Astrocyte of the spinal cord (primary cell): ENCODE measurements at regions not wholly inside any gene's neighbourhood (a gene's known extent, or its start where the extent isn't known, plus 50 kb on each side); places are given as distances from the start of the nearest gene placed in this dataset.

Experiments
- DNase-seq: peaks from one replicate; pipeline ENCODE4 v3.0.0; 2011; ENCODE audit warnings: low read depth, low spot score
- H3K4me3 ChIP-seq: 2 replicates; pipeline ENCODE4 v1.5.1; 2011; ENCODE audit warnings: low read depth, mild to moderate bottlenecking, low read length, moderate library complexity
- in situ Hi-C: cut with HindIII; loops from 2 replicates; pipeline ENCODE4 v1.10.0; 2017; ENCODE audit warnings: low sequenced_read_pairs
- TF ChIP-seq, protein P1 (sequence below): IDR thresholded peaks from 2 replicates; pipeline ENCODE4 v1.5.1; 2012; ENCODE audit warnings: low read depth, mild to moderate bottlenecking, low read length, inconsistent platforms

DNA sequence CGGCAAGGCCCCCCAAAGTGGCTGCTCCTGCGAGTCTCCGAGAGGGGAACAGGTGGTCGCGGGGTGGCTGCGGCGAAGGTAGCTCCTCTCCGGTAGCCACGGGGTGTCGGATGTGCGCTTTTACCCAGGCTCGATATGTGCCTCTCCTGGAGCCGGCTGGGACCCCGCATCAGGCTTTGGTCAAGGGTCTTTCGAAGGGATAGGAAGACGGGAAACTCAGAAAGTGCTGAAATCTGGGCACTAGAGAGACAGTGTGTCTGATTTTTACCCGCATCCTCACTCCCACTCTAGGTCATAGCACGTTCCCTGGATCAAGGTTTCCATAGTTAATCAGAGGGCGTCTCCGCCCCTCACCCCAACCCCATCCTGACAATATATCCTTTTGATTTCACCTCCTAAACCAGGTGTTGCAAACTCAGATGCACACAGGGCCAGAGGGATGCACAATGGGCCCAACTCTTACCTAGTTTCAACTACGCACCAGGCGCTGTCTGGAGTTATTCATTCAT is 156.9 kb downstream of the PTPN11 start:
- TF ChIP-seq, protein P1, sequence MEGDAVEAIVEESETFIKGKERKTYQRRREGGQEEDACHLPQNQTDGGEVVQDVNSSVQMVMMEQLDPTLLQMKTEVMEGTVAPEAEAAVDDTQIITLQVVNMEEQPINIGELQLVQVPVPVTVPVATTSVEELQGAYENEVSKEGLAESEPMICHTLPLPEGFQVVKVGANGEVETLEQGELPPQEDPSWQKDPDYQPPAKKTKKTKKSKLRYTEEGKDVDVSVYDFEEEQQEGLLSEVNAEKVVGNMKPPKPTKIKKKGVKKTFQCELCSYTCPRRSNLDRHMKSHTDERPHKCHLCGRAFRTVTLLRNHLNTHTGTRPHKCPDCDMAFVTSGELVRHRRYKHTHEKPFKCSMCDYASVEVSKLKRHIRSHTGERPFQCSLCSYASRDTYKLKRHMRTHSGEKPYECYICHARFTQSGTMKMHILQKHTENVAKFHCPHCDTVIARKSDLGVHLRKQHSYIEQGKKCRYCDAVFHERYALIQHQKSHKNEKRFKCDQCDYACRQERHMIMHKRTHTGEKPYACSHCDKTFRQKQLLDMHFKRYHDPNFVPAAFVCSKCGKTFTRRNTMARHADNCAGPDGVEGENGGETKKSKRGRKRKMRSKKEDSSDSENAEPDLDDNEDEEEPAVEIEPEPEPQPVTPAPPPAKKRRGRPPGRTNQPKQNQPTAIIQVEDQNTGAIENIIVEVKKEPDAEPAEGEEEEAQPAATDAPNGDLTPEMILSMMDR, result no peak
- no peak overlapping the region for H3K4me3 ChIP-seq
- no peak for DNase-seq
- in situ Hi-C loops, result no loop called here

DNA sequence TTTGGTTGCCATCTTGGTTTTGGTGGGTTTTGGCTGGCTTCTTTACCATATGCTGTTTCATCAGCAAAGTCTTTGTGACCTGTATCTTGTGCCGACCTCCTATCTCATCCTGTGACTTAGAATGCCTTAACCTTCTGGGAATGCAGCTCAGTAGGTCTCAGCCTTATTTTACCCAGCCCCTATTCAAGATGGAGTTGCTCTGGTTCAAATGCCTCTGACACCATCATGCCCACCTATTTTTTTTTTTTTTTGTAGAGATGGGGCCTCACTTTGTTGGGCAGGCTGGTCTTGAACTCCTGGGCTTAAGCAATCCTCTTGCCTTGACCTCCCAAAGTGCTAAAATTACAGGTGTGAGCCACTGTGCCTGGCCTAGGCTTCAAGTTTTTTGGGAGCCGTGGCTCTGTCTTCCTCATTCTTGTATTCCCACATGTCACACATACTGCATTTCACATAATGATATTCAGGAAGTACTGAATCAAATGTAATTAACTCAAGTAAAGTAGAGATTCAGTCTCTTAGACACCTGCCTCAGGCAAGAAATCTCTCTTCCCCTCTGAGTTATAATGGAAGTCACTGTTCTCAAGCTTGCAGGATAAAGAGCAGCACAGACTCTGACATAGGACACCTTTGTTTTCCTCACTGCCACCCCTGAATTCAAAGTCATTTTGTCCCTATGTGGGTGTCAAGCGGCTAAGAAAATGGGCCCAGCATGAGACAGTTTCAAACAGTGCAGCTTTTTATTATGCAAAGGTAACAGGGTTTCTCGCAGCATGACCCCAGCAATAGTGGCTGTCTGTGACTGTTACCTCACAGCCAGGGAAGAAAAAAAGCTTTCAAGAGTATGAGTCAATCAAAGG is 159.0 kb downstream of the PTPN11 start:
- H3K4me3 ChIP-seq, result no peak overlapping the region
- no peak for DNase-seq
- TF ChIP-seq, protein P1, result no peak
- in situ Hi-C loops, result no loop called here

DNA sequence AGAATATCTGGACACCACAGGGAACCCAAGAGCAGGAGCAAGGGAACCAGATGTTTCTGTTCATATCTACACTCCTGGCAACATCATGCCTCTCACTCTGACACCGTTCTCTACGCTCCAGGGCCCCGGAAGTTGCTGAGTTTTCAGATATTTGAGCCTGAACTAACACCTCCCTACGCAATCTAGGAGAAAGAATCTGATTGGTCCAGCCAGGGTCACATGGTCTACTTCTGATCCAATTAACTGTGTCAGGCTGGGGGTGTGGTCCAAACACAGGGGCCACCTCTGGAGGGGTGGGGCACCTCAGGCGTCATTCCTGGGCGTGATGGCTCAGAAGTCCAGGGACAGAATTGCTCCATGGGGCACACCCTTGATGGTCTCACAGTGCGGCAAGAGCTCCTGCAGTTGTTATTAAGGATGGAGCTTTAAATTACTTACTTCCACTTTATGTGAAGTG is 165.5 kb downstream of the PTPN11 start:
- no peak for DNase-seq
- no peak overlapping the region for H3K4me3 ChIP-seq
- TF ChIP-seq, protein P1, result no peak
- in situ Hi-C loops, result no loop called here

DNA sequence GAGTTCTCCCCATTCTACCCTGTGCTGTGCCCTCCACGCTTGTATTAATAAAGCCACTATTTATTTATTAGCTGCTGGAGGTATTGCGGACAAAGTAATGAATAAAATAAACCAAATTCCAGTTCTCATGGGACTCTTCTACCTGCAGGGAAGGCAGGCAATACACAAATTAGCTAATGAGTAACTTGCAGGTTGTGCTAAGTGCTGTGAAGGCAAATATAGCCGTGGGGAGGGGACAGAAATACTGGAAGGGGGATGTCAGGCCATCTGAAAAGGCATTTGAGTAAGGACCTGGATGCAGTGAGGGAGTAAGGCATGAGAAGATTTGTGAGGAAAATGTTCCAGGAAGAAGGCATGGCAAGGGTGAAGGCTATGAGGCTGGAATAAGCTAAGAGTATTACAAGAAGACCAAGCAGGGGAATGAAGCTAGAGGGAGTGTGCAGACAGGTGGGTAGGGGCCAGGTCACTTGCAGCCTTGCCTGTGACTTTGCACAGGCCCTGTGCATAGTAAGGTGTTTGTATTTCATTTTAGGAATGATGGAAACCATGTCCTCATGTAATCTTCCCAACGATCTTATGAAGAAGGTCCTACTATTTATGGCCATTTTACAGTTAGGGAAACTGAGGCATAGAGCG is 167.5 kb downstream of the PTPN11 start:
- TF ChIP-seq, protein P1, result no peak
- DNase-seq, result no peak

DNA sequence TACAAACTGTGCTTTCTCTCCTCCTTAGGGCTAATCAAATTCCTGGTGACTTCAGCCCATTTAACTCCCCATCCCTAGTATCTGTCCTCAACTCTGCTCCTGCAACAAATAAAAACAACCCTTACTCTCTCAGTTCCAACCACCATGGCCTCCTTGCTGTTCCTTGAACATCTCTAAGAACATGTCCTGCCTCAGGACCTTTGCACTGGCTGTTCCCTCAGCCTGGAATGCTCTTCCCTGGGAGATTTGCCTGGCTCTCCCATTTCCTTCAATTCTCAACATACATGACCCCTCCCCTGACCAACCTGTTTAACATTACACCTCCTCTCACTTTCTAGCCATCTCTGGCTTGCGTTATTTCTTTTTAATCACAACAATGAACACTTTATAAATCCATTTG is 170.5 kb downstream of the PTPN11 start:
- in situ Hi-C loops, result no loop called here
- TF ChIP-seq, protein P1, result no peak
- no peak overlapping the region for H3K4me3 ChIP-seq
- DNase-seq, result no peak

More for the DNA sequence above, 167.5 kb downstream of the PTPN11 start:
- in situ Hi-C loops, result no loop called here
- H3K4me3 ChIP-seq, result no peak overlapping the region

DNA sequence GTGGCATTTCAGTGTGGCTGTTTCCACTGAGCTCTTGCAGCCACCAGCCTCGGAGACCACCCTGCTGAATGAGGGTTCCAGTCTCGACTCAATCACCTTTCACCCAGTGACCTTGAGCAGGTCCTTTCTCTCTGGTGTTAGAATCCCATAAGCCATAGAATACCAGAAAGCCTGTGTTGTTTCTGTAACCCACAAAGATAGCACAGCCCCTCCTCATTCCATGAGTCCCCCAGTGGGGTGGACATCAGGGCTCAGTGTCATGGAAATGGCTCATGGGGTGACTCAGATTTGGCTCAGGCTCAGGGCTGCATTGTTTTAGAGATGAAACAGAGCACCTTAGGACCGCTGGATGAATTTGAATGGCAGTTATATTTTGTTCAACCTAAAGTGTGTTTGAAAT is 171.5 kb downstream of the PTPN11 start:
- no peak for DNase-seq
- in situ Hi-C loops, result no loop called here
- no peak overlapping the region for H3K4me3 ChIP-seq
- TF ChIP-seq, protein P1, result no peak
